HG02852 (cell line): ENCODE measurements at regions not wholly inside any gene's neighbourhood (a gene's known extent, or its start where the extent isn't known, plus 50 kb on each side); places are given as distances from the start of the nearest gene placed in this dataset.
"Not testable (repeated sequence)": the region's sequence is repeated elsewhere in the genome, so short reads cannot be mapped to it uniquely, and the experiment has no call there.

Experiments used
- ATAC-seq: cut with Tn5 transposase; IDR thresholded peaks from one replicate; pipeline ENCODE4 v1.9.1; 2021; ENCODE audit warnings: mild to moderate bottlenecking, moderate library complexity; ENCODE audit not compliant: unreplicated experiment

- no peak for ATAC-seq
These were observed 199.5 kb downstream of the AASDHPPT start for GRCh38 chr11:106276859-106277436.

GRCh38 chr11:106277484-106277883, 200.0 kb downstream of the AASDHPPT start:
- no peak for ATAC-seq

DNA sequence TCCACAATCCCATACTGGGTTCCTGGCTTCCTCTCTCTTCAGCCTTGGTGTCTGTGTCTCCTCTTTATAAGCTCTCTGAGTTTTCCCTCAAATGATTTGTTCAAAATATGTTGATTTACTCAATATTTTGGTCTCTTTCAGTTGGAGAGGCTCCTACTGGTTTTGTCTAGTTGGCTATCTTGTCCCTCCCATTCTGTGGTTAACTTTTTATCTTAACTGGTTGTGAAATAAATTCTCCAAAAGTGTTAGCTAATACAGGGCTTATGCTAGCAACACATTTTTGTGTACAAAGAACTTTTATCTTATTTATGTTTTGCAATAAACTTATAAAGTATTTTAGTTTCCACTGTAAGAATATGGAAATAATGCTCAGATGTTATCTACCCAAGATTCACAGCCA, 200.9 kb downstream of the AASDHPPT start:
- no peak for ATAC-seq

GRCh38 chr11:106280036-106280435, 202.6 kb downstream of the AASDHPPT start:
- ATAC-seq, result no peak

DNA sequence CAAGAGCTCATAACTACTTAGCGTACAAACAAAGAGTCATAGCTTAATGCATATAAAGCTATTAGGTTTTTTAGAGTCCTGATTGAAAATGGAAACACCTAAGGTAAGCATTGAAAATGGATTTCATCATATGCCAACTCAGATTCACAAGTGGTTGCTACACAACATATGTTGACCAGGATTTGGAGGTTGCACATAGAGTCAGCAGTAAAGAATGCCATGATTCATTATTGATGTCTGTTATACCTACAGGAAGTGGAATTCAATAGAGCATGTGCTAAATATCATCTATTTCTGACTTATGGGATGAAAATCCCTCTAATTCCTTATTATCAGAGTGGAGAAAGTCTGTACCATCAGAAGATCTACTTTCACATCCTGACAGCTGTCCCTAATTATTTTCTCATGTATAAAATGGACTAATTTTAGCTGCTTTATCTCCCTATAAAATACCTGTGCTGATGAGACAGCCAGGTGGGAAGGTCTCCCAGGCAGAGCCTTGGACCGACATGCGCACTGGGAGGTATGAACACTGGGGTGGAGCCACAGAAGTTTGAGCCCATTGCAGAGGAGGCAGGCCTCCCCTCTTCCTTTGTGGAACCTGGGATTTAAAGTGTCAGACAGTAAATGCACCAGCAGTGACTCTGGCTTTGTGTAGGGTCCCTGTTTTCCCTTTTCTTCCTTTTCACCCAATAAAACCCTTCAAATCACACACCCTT, 204.2 kb downstream of the AASDHPPT start:
- ATAC-seq, result no peak

GRCh38 chr11:106286881-106287504, 209.5 kb downstream of the AASDHPPT start:
- no peak for ATAC-seq

DNA sequence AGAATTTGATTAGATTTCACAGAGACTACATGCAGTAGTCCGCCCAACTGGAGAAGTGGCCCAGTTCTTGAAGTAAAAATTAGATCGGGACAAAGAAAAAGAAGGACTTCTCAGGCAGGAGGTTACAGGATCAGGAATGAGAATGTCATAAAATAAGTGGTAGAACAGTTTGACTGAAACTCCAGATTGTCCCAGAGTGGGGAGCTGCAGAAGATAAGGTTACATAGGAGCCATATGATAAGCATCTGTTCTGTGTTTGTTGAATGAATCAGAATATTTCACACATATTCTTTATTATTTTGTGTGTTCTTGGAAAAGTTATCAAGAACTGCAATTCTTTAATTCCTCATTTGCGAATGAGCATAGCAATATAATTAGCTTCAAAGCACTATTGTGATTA, 210.6 kb downstream of the AASDHPPT start:
- ATAC-seq, result no peak

DNA sequence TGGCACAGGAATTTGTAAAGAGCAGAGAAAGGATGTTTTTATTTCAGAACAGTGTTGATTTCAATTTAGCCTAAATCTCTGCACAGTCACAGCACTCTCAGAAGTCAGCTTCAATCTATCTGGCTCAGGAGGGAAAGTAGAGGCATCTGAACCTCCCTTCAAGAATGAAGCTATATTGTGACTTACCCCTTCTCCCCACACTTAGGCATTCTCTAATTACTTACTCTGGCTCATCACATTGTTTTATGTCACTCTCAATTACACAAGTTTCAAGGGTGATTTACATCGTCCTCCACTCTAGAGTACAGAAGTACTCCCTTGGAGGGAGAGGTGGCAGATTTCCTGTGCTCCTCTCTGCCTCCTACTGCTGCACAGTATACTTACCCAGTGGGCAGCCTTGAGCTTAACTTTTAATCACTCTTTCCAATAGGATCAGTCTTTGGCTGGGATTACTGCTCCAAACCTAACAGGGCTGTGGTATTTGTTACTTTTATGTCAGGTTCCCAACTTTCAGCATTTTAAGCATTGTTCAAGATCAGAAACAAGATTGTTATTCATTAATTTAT, 211.4 kb downstream of the AASDHPPT start:
- no peak for ATAC-seq

- no peak for ATAC-seq
These were observed 215.1 kb downstream of the AASDHPPT start for GRCh38 chr11:106292526-106292925.

DNA sequence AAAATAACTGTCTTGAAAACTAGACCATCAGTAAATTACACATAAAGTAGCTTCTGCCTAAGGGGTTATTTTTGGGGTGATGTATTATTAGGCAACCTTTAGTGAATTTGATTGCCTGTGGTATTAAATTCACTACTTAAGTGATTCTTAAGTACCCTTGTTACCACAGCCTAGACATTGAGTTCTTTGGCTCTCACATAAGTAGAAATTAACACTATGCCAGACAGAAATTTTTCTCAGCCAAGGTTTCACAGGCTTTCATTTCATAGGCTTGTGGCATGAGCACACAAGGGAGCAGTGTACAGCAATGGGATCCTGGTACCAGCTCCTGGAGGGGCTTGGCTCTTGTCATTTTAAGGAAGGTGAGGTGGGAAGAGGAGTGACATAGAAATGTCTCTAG, 218.5 kb downstream of the AASDHPPT start:
- no peak for ATAC-seq

DNA sequence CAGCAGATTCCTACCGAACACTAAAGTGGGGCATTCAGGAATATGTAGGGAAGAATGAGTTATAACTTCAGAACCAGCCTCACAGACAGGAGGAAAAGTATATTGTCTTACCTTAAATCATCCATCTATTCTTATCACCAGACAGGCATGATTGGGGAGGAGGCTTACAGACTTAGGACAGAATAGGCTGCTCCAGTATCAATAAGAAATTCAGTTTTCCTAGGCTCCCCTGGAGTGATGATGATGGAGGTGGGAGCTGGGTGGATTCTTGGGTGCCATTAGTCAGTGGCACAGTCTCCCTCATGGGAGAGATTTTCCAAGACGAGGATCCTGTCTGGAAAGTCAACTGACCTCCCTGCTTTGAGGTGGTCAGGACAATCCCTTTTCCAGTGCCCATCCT, 225.0 kb downstream of the AASDHPPT start:
- no peak for ATAC-seq

- no peak for ATAC-seq
These were observed 226.8 kb downstream of the AASDHPPT start for GRCh38 chr11:106304274-106304673.

DNA sequence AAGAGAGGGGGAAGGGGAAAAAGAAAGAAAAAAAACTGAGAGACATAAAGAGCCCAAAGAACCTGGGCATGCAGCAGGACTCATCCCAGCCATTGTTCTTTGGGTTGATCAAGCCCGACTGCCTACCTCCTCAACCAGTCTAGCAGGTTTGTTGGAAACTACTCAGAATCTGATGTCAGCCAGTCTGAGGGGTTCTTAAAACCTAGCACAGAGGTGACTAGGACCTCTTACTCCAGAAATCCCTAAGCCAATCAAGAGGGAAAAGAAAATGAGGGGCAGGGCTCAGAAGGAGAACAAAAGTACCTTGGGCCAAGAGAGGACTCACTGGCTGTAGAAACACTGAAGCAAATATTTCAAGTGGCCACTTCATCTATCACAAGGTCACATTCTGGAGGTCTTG, 228.0 kb downstream of the AASDHPPT start:
- no peak for ATAC-seq

DNA sequence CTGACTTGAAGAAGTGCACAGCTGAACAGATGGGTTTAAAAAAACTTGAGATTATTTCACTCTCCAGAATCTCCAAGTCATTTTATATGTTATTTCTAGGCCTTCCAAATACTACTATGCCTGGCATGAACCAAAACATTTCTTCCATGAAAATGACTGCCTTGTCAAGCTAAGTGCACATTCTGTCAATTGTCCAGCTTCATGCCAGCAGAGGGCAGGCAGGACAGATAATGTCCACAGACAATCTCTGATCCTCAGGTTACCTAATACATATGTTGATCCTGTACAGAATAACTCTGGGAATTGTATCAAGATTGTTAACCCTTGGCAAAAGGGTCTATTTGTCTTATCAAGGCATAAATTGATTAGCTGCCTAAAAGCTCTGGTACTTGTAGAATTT, 229.5 kb downstream of the AASDHPPT start:
- no peak for ATAC-seq

- ATAC-seq, result no peak
These were observed 231.7 kb downstream of the AASDHPPT start for GRCh38 chr11:106309070-106309684.

GRCh38 chr11:106311531-106312230, 234.2 kb downstream of the AASDHPPT start:
- ATAC-seq, result no peak

DNA sequence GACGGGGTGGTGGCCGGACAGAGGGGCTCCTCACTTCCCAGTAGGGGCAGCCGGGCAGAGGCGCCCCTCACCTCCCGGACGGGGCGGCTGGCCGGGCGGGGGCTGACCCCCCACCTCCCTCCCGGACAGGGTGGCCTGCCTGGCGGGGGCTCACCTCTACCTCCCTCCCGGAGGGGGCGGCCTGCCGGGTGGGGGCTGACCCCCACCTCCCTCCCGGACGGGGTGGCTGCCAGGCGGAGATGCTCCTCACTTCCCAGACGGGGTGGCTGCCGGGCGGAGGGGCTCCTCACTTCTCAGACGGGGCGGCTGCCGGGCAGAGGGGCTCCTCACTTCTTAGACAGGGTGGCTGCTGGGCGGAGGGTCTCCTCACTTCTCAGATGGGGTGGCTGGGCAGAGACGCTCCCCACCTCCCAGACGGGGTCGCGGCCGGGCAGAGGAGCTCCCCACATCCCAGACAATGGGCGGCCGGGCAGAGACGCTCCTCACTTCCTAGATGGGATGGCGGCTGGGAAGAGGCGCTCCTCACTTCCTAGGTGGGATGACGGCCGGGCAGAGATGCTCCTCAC, 239.8 kb downstream of the AASDHPPT start:
- ATAC-seq, result not testable (repeated sequence)

DNA sequence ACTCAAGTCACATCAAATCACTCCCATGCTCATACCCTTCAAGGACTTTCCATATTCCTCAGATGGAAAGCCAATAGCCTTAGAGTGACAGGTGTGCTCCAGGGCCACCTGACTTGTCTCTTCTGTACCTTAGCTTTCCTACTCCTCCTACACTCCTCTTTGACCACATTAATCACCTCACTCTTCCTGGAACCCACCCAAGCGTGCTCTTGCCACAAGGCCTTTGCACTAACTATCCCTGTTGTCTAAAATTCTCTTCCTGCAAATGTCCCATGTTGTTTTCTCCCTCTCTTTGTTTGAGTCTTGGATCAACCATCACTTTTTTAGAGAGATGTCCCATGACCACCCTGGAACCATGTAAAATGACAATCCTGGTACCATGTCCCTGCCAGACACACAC, 244.1 kb downstream of the AASDHPPT start:
- no peak for ATAC-seq

DNA sequence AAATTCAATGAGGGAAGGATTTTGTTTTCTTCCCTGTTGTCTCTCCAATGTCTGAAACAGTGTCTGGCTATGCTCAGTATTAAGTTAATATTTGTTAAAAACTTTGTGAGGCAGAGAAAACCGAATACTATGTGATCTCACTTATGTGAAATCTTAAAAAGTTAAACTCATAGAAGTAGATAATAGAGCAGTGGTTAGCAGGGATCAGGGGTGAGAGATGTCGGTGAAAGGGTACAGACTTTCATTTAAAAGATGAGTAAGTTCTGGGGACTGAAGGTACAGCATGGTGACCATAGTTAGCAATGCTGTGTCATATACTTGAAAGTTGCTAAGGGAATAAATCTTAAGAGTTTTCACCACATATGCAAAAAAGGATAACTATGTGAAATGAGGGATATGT, 244.6 kb downstream of the AASDHPPT start:
- ATAC-seq, result no peak

- no peak for ATAC-seq
These were observed 248.6 kb downstream of the AASDHPPT start for GRCh38 chr11:106326087-106326486.

DNA sequence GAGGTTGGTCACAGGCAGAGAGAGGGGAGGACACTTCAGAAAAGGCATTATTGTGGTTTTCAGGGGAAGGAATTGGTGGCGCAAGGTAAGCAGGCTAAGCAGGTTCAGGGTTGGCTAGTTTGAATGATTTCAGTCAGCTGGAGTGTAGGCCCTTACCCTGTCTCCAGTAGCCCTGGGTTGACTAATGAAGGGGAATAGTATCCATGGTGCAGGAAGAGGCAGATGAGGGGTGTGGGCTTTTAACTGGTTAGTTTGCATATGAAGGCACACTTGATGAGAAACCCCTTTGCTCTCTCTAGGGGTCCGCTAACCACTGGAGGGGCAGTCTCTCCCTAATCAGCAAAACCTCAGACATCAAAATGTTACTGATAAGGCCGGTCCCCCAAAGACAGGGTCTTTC, 249.7 kb downstream of the AASDHPPT start:
- no peak for ATAC-seq
